Psoas muscle (tissue), 7 donors: ENCODE measurements at regions not wholly inside any gene's neighbourhood (a gene's known extent, or its start where the extent isn't known, plus 50 kb on each side); places are given as distances from the start of the nearest gene placed in this dataset.

Experiments used
- ATAC-seq, 4 donors: fragments of 200-7000 bp; cut with Tn5 transposase; one replicate each; pipeline ENCODE4 v1.9.1; 2020; ENCODE audit warnings: moderate library complexity in 3 of 4, mild to moderate bottlenecking in 2 of 4
- DNase-seq, 2 donors: peaks; one replicate each; pipeline ENCODE4 v3.0.0-alpha.2; 2020
- H3K27ac ChIP-seq: fragments of 200-600 bp; one replicate; pipeline ENCODE4 v1.8.0; 2022
- H3K27me3 ChIP-seq, 3 donors: fragments of 200-600 bp in 1 of 3; one replicate each; pipeline versions ENCODE4 v1.6.1 to v1.8.0; 2013 to 2022; ENCODE audit warnings: low read length in 2 of 3, mild to moderate bottlenecking in 2 of 3, moderate library complexity in 1 of 3; ENCODE audit not compliant: insufficient read depth in 3 of 3
- H3K36me3 ChIP-seq, 2 donors: fragments of 200-600 bp in 1 of 2; one replicate each; pipeline versions ENCODE4 v1.6.1 to v1.8.0; 2013 to 2022; ENCODE audit warnings: low read depth in 1 of 2, mild to moderate bottlenecking in 1 of 2, moderate library complexity in 1 of 2; ENCODE audit not compliant: insufficient read depth in 1 of 2
- H3K4me1 ChIP-seq: fragments of 200-600 bp; one replicate; pipeline ENCODE4 v1.8.0; 2022
- H3K4me3 ChIP-seq: fragments of 200-600 bp; one replicate; pipeline ENCODE4 v1.8.0; 2022; ENCODE audit warnings: mild to moderate bottlenecking
- H3K9me3 ChIP-seq: fragments of 200-600 bp; one replicate; pipeline ENCODE4 v1.8.0; 2022
- CTCF ChIP-seq: fragments of 200-600 bp; IDR thresholded peaks from one replicate; pipeline ENCODE4 v1.8.0; 2022; ENCODE audit warnings: antibody characterized with exemption
- WGBS, 3 donors: extraction: QIAGEN DNeasy Blood & Tissue Kit; methylation state at CpG; one replicate each; pipeline versions ENCODE4 v1.1.6 to v1.1.7; 2013; 5-methylcytosine and 5-hydroxymethylcytosine counted together
- intact Hi-C, 2 donors: fragments of 100-400 bp; cut with DNase I; formaldehyde crosslinking; loops; one replicate each; pipeline versions ENCODE4 v1.11.0 to v1.14.2; 2022
- donor health status: healthy with polysubstance abuse.
- donor health status: DM: no; HTN: no; CAD: no; lungs with moderate emphysema.
- donor health status: Bipolar disorder and iron deficiency.
- donor health status: healthy.
- donor health status: DM: yes; HTN: yes; CAD: no.
- donor health status: DM: no; HTN: no; CAD: no.
- donor health status: DM: yes; HTN: yes; CAD: no.

DNA sequence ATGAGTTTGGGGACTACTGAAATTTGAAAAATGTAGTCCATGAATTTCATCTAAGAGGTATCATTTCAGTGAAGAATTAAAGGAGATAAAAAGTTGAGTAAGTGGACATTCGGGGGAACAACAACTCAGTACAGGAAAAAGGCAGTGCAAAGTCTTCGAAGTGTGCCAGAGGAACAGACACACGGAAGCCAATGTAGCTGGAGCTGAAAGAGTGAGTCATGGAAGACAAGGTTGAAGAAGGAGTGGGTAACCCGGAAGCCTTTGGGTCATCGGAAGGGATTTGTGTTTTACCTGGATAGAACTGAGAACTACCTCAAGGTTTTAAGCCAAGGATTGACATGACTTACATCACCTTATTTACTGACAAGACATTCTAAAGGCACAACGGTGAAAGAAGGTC is 733.4 kb downstream of the NCAM2 start:
- intact Hi-C loops: no loop called here

DNA sequence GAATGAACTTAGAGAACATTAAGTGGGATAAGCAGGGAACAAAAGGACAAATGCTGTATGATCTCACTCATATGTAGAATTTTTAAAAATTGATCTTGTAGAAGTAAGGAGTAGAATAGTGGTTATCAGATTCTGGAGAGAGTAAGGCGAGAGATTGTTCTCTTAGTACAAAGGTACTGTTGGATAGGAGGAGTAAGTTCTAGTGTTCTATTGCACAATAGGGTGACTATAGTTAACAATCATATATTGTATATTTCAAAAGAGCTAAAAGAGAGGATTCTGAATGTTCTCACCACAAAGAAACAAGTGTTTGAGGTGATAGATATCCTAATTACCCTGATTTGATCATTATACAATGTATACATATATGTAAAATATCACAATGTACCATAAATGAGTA is 735.9 kb downstream of the NCAM2 start:
- 94 to 98% (median 97%) methylated on average over 1 of the region's 1 CpG for WGBS, 3 donors
- Histone ChIP-seq H3K27me3 (no peaks in the 10 kb centered on the region), H3K4me1 (no peaks in the 10 kb centered on the region), H3K27ac (no peak overlapping the region), H3K9me3 (no peaks in the 10 kb centered on the region), H3K36me3 (no peaks in the 10 kb centered on the region), H3K4me3 (no peak overlapping the region)
- no peak for TF ChIP-seq CTCF
- intact Hi-C loops: no loop called here
- DNase-seq (no peak), ATAC-seq (no peak)

More for the DNA sequence above, 733.4 kb downstream of the NCAM2 start:
- Histone ChIP-seq H3K27me3 (no peaks in the 10 kb centered on the region), H3K4me3 (no peak overlapping the region), H3K27ac (no peak overlapping the region), H3K36me3 (no peaks in the 10 kb centered on the region), H3K4me1 (no peaks in the 10 kb centered on the region), H3K9me3 (no peaks in the 10 kb centered on the region)
- 86 to 88% (median 87%) methylated on average over 6 of the region's 6 CpGs for WGBS, 3 donors
- no peak for TF ChIP-seq CTCF
- ATAC-seq: no peak
- DNase-seq: no peak

DNA sequence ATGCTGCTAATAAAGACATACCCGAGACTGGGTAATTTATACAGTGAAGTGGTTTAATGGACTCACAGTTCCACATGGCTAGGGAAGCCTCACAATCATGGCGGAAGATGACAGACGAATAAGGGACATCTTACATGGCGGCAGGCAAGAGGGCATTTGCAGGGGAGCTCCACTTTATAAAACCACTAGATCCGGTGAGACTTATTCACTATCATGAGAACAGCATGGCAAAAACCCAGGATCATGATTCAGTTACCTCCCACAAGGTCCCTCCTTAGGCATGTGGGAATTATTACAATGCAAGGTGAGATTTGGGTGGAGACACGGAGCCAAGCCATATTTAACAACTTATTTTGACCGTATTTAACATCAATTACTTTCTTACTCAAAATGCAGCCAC is 739.0 kb downstream of the NCAM2 start:
- Histone ChIP-seq H3K27ac (no peak overlapping the region), H3K36me3 (no peaks in the 10 kb centered on the region), H3K4me3 (no peak overlapping the region), H3K27me3 (no peaks in the 10 kb centered on the region), H3K9me3 (no peaks in the 10 kb centered on the region), H3K4me1 (no peaks in the 10 kb centered on the region)
- ATAC-seq: no peak
- intact Hi-C loops: no loop called here
- 78 to 85% (median 83%) methylated on average over 7 of the region's 7 CpGs for WGBS, 3 donors
- no peak for TF ChIP-seq CTCF
- DNase-seq: no peak

DNA sequence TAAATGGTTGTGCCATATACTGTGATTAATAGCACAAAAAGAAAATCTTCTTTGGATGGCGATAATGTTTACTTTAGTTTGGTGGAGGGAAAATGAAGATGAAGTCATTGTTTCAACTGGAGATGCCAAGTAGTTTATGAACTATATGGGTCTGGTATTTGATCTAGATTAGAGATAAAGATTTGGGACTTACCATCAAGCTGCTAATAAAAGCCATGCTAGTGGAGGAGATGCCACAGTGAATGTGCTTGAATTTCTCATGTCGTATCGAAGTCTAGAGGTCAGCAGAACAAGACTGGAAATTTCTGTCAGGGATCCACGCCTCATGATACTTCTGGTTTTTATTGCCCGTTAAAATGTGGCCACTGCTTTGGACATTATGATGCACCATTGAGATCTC is 742.0 kb downstream of the NCAM2 start:
- intact Hi-C loops: loop anchor here in 1 of 2 donors (10.0 kb wide), 1 partner anchor 145 kb away; no protein-coding TSS in a partner anchor
- DNase-seq (no peak), ATAC-seq (no peak)
- Histone ChIP-seq H3K9me3 (no peaks in the 10 kb centered on the region), H3K36me3 (no peaks in the 10 kb centered on the region), H3K4me1 (no peaks in the 10 kb centered on the region), H3K27ac (no peak overlapping the region), H3K4me3 (no peak overlapping the region), H3K27me3 (no peaks in the 10 kb centered on the region)
- 66 to 73% (median 72%) methylated on average over 5 of the region's 5 CpGs for WGBS, 3 donors
- TF ChIP-seq CTCF: no peak

GRCh38 chr21:21750124-21750825 is 752.1 kb downstream of the NCAM2 start:
- Histone ChIP-seq H3K4me3 (no peak overlapping the region), H3K4me1 (no peaks in the 10 kb centered on the region), H3K27ac (no peak overlapping the region), H3K36me3 (no peaks in the 10 kb centered on the region), H3K9me3 (no peaks in the 10 kb centered on the region), H3K27me3 (no peaks in the 10 kb centered on the region)
- 67 to 72% (median 68%) methylated on average over 4 of the region's 4 CpGs for WGBS, 3 donors
- DNase-seq (no peak), ATAC-seq (no peak)
- no peak for TF ChIP-seq CTCF
- intact Hi-C loops: no loop called here
